ENCODE measurements at regions not wholly inside any gene's neighbourhood (a gene's known extent, or its start where the extent isn't known, plus 50 kb on each side); places are given as distances from the start of the nearest gene placed in this dataset.

DNA sequence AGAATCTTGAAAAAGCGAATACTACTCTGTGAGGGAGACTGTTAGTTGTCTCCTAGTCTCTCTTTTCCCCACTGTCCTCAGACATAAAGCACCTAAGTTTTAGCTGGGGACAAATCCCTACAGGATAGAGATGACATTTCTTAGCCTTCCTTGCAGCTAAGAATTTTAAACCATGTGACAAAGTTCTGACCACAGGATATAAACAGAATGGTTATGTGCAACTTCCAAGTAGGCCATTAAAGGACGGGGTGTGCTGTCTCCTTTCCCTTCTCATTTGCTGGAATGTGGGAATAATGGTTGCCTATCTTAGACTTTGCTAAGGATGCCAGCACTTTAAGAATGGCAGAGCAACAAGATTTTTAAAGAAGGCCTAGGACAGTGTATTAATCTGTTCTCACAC is 74.9 kb upstream of the PRPS1L1 start:
- no TSS peak for BruUV-seq (replicated peaks)
- ATAC-seq (no peak), DNase-seq (no peak)
- POLR2A ChIA-PET (ENCODE audit: unreplicated experiment): no interaction called here
- Histone ChIP-seq H3K79me2 (ENCODE audit: low read length) (no peaks in the 10 kb centered on the region), H3K27ac (ENCODE audit: low read length) (no peak overlapping the region), H3K36me3 (ENCODE audit: low read depth, low read length) (no peaks in the 10 kb centered on the region), H4K20me1 (ENCODE audit: low read length) (no peaks in the 10 kb centered on the region), H3K27me3 (ENCODE audit: low read length) (no peaks in the 10 kb centered on the region), H3K4me1 (ENCODE audit: insufficient read depth, low read length) (no peaks in the 10 kb centered on the region), H3K4me3 (ENCODE audit: low read length) (no peak overlapping the region), H3K4me2 (ENCODE audit: low read length) (no peak overlapping the region), H3F3A (ENCODE audit: low read length, unreplicated experiment) (no peaks in the 10 kb centered on the region), H3K9me2 (replicated peaks; ENCODE audit: low read length) (no peaks in the 10 kb centered on the region), H3K9me3 (ENCODE audit: low read length) (no peaks in the 10 kb centered on the region), H2AFZ (ENCODE audit: low read length) (no peak overlapping the region), H3K9ac (ENCODE audit: low read length) (no peak overlapping the region)
- intact Hi-C loops (cut with micrococcal nuclease): no loop called here
- CTCF ChIA-PET: no interaction called here
- TF ChIP-seq EZH2 (IDR thresholded peaks at IDR 0.05; ENCODE audit: low read length, unreplicated experiment): no peak

DNA sequence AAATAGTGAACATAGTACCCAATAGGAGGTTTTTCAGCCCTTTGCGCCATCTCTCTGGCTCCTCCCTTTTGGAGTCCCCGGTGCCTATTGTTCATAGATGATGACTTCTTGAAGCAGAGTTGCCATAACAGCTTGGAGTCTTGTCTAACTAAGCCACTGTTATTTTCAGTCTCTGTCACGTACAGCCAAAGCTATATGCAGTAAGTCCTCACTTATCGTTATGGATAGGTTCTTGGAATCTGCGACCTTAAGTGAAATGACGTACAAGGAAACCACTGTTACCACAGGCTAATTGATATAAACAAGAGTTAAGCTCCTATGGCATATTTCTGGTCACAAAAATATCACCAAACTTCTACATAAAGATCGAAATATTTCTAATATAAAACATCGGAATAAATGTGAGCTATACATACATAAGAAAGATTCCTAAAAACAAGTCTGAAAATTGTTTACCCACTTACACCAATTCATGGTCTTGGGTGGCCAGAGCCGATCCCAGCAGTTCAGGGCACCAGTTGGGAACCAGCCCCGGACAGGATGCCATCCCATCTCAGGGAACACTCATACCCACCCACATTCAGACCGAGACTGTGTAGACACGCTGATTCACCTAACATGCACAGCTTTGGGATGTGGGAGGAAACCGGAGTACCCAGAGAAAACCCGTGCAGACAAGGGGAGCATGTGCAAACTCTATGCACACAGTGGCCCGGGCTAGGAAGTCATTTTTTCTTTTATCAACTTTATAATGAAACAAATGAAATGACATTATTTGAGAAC is 76.0 kb upstream of the PRPS1L1 start:
- H3K4me1 ChIP-seq (ENCODE audit: insufficient read depth, low read length): no peaks in the 10 kb centered on the region
- ATAC-seq (no peak), DNase-seq (no peak)
- H3K9me3 ChIP-seq (ENCODE audit: low read length): no peaks in the 10 kb centered on the region
- intact Hi-C loops (cut with micrococcal nuclease): no loop called here
- no peaks in the 10 kb centered on the region for H3K9me2 ChIP-seq (replicated peaks; ENCODE audit: low read length)
- CTCF ChIA-PET: no interaction called here
- H3K4me2 ChIP-seq (ENCODE audit: low read length): no peak overlapping the region
- no peak overlapping the region for H3K9ac ChIP-seq (ENCODE audit: low read length)
- no peaks in the 10 kb centered on the region for H3K27me3 ChIP-seq (ENCODE audit: low read length)
- H3K36me3 ChIP-seq (ENCODE audit: low read depth, low read length): no peaks in the 10 kb centered on the region
- POLR2A ChIA-PET (ENCODE audit: unreplicated experiment): no interaction called here
- no peak overlapping the region for H3K27ac ChIP-seq (ENCODE audit: low read length)
- H3K79me2 ChIP-seq (ENCODE audit: low read length): no peaks in the 10 kb centered on the region
- H2AFZ ChIP-seq (ENCODE audit: low read length): no peak overlapping the region
- no peak overlapping the region for H3K4me3 ChIP-seq (ENCODE audit: low read length)
- H4K20me1 ChIP-seq (ENCODE audit: low read length): no peaks in the 10 kb centered on the region
- BruUV-seq (replicated peaks): no TSS peak
- no peaks in the 10 kb centered on the region for H3F3A ChIP-seq (ENCODE audit: low read length, unreplicated experiment)
- TF ChIP-seq EZH2 (IDR thresholded peaks at IDR 0.05; ENCODE audit: low read length, unreplicated experiment) (no peak), EZH2phosphoT487 (IDR thresholded peaks at IDR 0.05; ENCODE audit: borderline replicate concordance, low read length) (no peak)
- TF ChIP-seq, protein P1, sequence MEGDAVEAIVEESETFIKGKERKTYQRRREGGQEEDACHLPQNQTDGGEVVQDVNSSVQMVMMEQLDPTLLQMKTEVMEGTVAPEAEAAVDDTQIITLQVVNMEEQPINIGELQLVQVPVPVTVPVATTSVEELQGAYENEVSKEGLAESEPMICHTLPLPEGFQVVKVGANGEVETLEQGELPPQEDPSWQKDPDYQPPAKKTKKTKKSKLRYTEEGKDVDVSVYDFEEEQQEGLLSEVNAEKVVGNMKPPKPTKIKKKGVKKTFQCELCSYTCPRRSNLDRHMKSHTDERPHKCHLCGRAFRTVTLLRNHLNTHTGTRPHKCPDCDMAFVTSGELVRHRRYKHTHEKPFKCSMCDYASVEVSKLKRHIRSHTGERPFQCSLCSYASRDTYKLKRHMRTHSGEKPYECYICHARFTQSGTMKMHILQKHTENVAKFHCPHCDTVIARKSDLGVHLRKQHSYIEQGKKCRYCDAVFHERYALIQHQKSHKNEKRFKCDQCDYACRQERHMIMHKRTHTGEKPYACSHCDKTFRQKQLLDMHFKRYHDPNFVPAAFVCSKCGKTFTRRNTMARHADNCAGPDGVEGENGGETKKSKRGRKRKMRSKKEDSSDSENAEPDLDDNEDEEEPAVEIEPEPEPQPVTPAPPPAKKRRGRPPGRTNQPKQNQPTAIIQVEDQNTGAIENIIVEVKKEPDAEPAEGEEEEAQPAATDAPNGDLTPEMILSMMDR (conservative IDR thresholded peaks at IDR 0.05; ENCODE audit: low read depth, low read length): no peak

DNA sequence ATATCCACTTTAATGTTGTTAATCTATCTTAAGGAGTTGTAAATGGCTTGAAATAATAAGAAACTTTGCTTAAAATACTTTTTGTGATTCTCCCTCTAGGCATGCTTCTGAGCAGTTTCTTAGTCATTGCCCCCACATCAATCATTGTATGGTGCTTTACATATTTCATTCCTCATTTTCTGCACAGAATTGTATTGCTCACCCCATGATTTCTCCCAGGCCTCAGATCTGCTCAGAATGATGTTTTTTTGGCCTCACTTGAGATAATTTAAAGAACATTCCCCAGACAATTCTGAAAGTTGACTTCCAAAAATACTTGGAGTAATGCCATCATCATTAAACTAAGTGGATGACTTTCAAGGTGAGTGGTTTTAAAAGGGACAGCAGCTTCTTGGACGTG is 82.1 kb upstream of the PRPS1L1 start:
- Histone ChIP-seq H3K4me3 (ENCODE audit: low read length) (no peak overlapping the region), H3K79me2 (ENCODE audit: low read length) (no peaks in the 10 kb centered on the region), H3F3A (ENCODE audit: low read length, unreplicated experiment) (no peaks in the 10 kb centered on the region), H3K36me3 (ENCODE audit: low read depth, low read length) (no peaks in the 10 kb centered on the region), H3K9ac (ENCODE audit: low read length) (no peak overlapping the region), H4K20me1 (ENCODE audit: low read length) (no peaks in the 10 kb centered on the region), H3K9me3 (ENCODE audit: low read length) (no peaks in the 10 kb centered on the region), H3K4me2 (ENCODE audit: low read length) (no peak overlapping the region), H2AFZ (ENCODE audit: low read length) (no peak overlapping the region), H3K9me2 (replicated peaks; ENCODE audit: low read length) (no peaks in the 10 kb centered on the region), H3K27me3 (ENCODE audit: low read length) (no peaks in the 10 kb centered on the region), H3K27ac (ENCODE audit: low read length) (no peak overlapping the region), H3K4me1 (ENCODE audit: insufficient read depth, low read length) (peaks cover 13% of the 10 kb centered on the region)
- intact Hi-C loops (cut with micrococcal nuclease): no loop called here
- POLR2A ChIA-PET (ENCODE audit: unreplicated experiment): no interaction called here
- peak; percentile 55 for DNase-seq
- TF ChIP-seq EZH2 (IDR thresholded peaks at IDR 0.05; ENCODE audit: low read length, unreplicated experiment) (no peak), EZH2phosphoT487 (IDR thresholded peaks at IDR 0.05; ENCODE audit: borderline replicate concordance, low read length) (no peak)
- TF ChIP-seq, protein P1 (conservative IDR thresholded peaks at IDR 0.05; ENCODE audit: low read depth, low read length): no peak
- CTCF ChIA-PET: no interaction called here
- peak; percentile 85 for ATAC-seq
- BruUV-seq (replicated peaks): no TSS peak
